ENCODE measurements at regions not wholly inside any gene's neighbourhood (a gene's known extent, or its start where the extent isn't known, plus 50 kb on each side); places are given as distances from the start of the nearest gene placed in this dataset.

GRCh38 chr6:105650347-105650746, 247.5 kb upstream of the PREP start:
- TF ChIP-seq CTCF (IDR thresholded peaks at IDR 0.05) (no peak), POLR2A (IDR thresholded peaks at IDR 0.05) (no peak), EP300 (IDR thresholded peaks at IDR 0.05) (no peak)
